Cardiac muscle cell (in vitro differentiated cells and primary cell): ENCODE measurements at regions not wholly inside any gene's neighbourhood (a gene's known extent, or its start where the extent isn't known, plus 50 kb on each side); places are given as distances from the start of the nearest gene placed in this dataset.

Experiments used
- DNase-seq, 2 donors: peaks; one replicate each; pipeline versions ENCODE4 v3.0.0 to v3.0.0-alpha.2; 2010 to 2017; ENCODE audit warnings: low read depth in 1 of 2, low spot score in 1 of 2
- H3K27ac ChIP-seq: fragments of 200-600 bp; sonication (generic); 2 replicates; pipeline ENCODE4 v1.5.1; 2016
- H3K27me3 ChIP-seq: fragments of 200-600 bp; sonication (generic); 2 replicates; pipeline ENCODE4 v1.6.0; 2016; ENCODE audit warnings: control low read depth
- H3K36me3 ChIP-seq: fragments of 200-600 bp; sonication (generic); 2 replicates; pipeline ENCODE4 v1.5.1; 2016; ENCODE audit warnings: control low read depth
- H3K4me1 ChIP-seq: fragments of 200-600 bp; sonication (generic); 2 replicates; pipeline ENCODE4 v1.8.1; 2017; ENCODE audit warnings: low read depth, mild to moderate bottlenecking, mixed run types
- H3K4me3 ChIP-seq: fragments of 200-600 bp; sonication (generic); 2 replicates; pipeline ENCODE4 v1.5.1; 2016; ENCODE audit warnings: mild to moderate bottlenecking
- H3K9me3 ChIP-seq: fragments of 200-600 bp; sonication (generic); 2 replicates; pipeline ENCODE4 v1.5.1; 2017; ENCODE audit warnings: low read depth, mild to moderate bottlenecking, control low read depth
- CTCF ChIP-seq: IDR thresholded peaks from 2 replicates; pipeline ENCODE4 v1.5.1; 2012; ENCODE audit warnings: low read depth, mild to moderate bottlenecking, low read length

- H3K4me3 ChIP-seq, result peak overlapping the region; percentile 96
Measured at GRCh38 chr20:62551407-62552323, 75.9 kb upstream of the GATA5 start.

GRCh38 chr20:62552613-62553012, 76.8 kb upstream of the GATA5 start:
- H3K27me3 ChIP-seq, result no peaks in the 10 kb centered on the region
- H3K4me3 ChIP-seq, result peak overlapping the region; percentile 96
- H3K4me1 ChIP-seq, result peaks cover 67% of the 10 kb centered on the region
- DNase-seq, result no peak
- no peaks in the 10 kb centered on the region for H3K36me3 ChIP-seq
- peak overlapping the region; percentile 99 for H3K27ac ChIP-seq
- TF ChIP-seq CTCF, result no peak
- H3K9me3 ChIP-seq, result no peaks in the 10 kb centered on the region

More at GRCh38 chr20:62551407-62552323, 75.9 kb upstream of the GATA5 start:
- TF ChIP-seq CTCF, result no peak
- H3K27ac ChIP-seq, result peak overlapping the region; percentile 99
- H3K36me3 ChIP-seq, result no peaks in the 10 kb centered on the region
- no peaks in the 10 kb centered on the region for H3K27me3 ChIP-seq
- no peaks in the 10 kb centered on the region for H3K9me3 ChIP-seq
- peaks cover 60% of the 10 kb centered on the region for H3K4me1 ChIP-seq
- peak in 1 of 2 donors; percentile 66 for DNase-seq

- Histone ChIP-seq H3K36me3 (no peaks in the 10 kb centered on the region), H3K4me3 (peak overlapping the region; percentile 96), H3K4me1 (peaks cover 72% of the 10 kb centered on the region), H3K9me3 (no peaks in the 10 kb centered on the region), H3K27ac (peak overlapping the region; percentile 99), H3K27me3 (no peaks in the 10 kb centered on the region)
- DNase-seq, result no peak
- no peak for TF ChIP-seq CTCF
Measured at GRCh38 chr20:62553136-62553837, 77.5 kb upstream of the GATA5 start.

GRCh38 chr20:62553838-62554161, 78.0 kb upstream of the GATA5 start:
- no peaks in the 10 kb centered on the region for H3K27me3 ChIP-seq
- peak overlapping the region; percentile 99 for H3K27ac ChIP-seq
- H3K4me3 ChIP-seq, result peak overlapping the region; percentile 96
- H3K9me3 ChIP-seq, result no peaks in the 10 kb centered on the region
- H3K36me3 ChIP-seq, result no peaks in the 10 kb centered on the region
- H3K4me1 ChIP-seq, result peaks cover 72% of the 10 kb centered on the region
- TF ChIP-seq CTCF, result no peak
- no peak for DNase-seq

- no peaks in the 10 kb centered on the region for H3K27me3 ChIP-seq
- DNase-seq, result no peak
- H3K4me1 ChIP-seq, result peaks cover 71% of the 10 kb centered on the region
- no peaks in the 10 kb centered on the region for H3K36me3 ChIP-seq
- peak overlapping the region; percentile 99 for H3K27ac ChIP-seq
- H3K9me3 ChIP-seq, result no peaks in the 10 kb centered on the region
- TF ChIP-seq CTCF, result no peak
- no peak overlapping the region for H3K4me3 ChIP-seq
Measured at GRCh38 chr20:62554214-62554897, 78.6 kb upstream of the GATA5 start.
